Cardiac muscle cell (in vitro differentiated cells and primary cell): ENCODE measurements at regions not wholly inside any gene's neighbourhood (a gene's known extent, or its start where the extent isn't known, plus 50 kb on each side); places are given as distances from the start of the nearest gene placed in this dataset.

ENCODE experiments used
- DNase-seq, 2 donors: peaks; one replicate each; pipeline versions ENCODE4 v3.0.0 to v3.0.0-alpha.2; 2010 to 2017; ENCODE audit warnings: low read depth in 1 of 2, low spot score in 1 of 2
- H3K27ac ChIP-seq: fragments of 200-600 bp; sonication (generic); 2 replicates; pipeline ENCODE4 v1.5.1; 2016
- H3K27me3 ChIP-seq: fragments of 200-600 bp; sonication (generic); 2 replicates; pipeline ENCODE4 v1.6.0; 2016; ENCODE audit warnings: control low read depth
- H3K36me3 ChIP-seq: fragments of 200-600 bp; sonication (generic); 2 replicates; pipeline ENCODE4 v1.5.1; 2016; ENCODE audit warnings: control low read depth
- H3K4me1 ChIP-seq: fragments of 200-600 bp; sonication (generic); 2 replicates; pipeline ENCODE4 v1.8.1; 2017; ENCODE audit warnings: low read depth, mild to moderate bottlenecking, mixed run types
- H3K4me3 ChIP-seq: fragments of 200-600 bp; sonication (generic); 2 replicates; pipeline ENCODE4 v1.5.1; 2016; ENCODE audit warnings: mild to moderate bottlenecking
- H3K9me3 ChIP-seq: fragments of 200-600 bp; sonication (generic); 2 replicates; pipeline ENCODE4 v1.5.1; 2017; ENCODE audit warnings: low read depth, mild to moderate bottlenecking, control low read depth
- CTCF ChIP-seq: IDR thresholded peaks from 2 replicates; pipeline ENCODE4 v1.5.1; 2012; ENCODE audit warnings: low read depth, mild to moderate bottlenecking, low read length

- Histone ChIP-seq H3K27ac (no peak overlapping the region), H3K4me3 (no peak overlapping the region), H3K9me3 (no peaks in the 10 kb centered on the region), H3K4me1 (no peaks in the 10 kb centered on the region), H3K36me3 (no peaks in the 10 kb centered on the region), H3K27me3 (no peaks in the 10 kb centered on the region)
- no peak for TF ChIP-seq CTCF
- no peak for DNase-seq
Observed at GRCh38 chr11:10922892-10923291, 65.0 kb upstream of the ZBED5 start.

- H3K4me3 ChIP-seq, result no peak overlapping the region
- TF ChIP-seq CTCF, result no peak
- H3K27me3 ChIP-seq, result no peaks in the 10 kb centered on the region
- no peaks in the 10 kb centered on the region for H3K36me3 ChIP-seq
- H3K27ac ChIP-seq, result no peak overlapping the region
- H3K9me3 ChIP-seq, result no peaks in the 10 kb centered on the region
- DNase-seq, result no peak
- H3K4me1 ChIP-seq, result no peaks in the 10 kb centered on the region
Observed at GRCh38 chr11:10920875-10921274, 63.0 kb upstream of the ZBED5 start.

GRCh38 chr11:10920205-10920604 is 62.4 kb upstream of the ZBED5 start:
- no peak overlapping the region for H3K4me3 ChIP-seq
- no peaks in the 10 kb centered on the region for H3K27me3 ChIP-seq
- H3K4me1 ChIP-seq, result no peaks in the 10 kb centered on the region
- peak in 1 of 2 donors; percentile 85 for DNase-seq
- no peak for TF ChIP-seq CTCF
- no peaks in the 10 kb centered on the region for H3K9me3 ChIP-seq
- H3K36me3 ChIP-seq, result no peaks in the 10 kb centered on the region
- H3K27ac ChIP-seq, result no peak overlapping the region

- H3K9me3 ChIP-seq, result no peaks in the 10 kb centered on the region
- no peak overlapping the region for H3K4me3 ChIP-seq
- DNase-seq, result no peak
- H3K27ac ChIP-seq, result no peak overlapping the region
- TF ChIP-seq CTCF, result no peak
- H3K36me3 ChIP-seq, result no peaks in the 10 kb centered on the region
- no peaks in the 10 kb centered on the region for H3K4me1 ChIP-seq
- H3K27me3 ChIP-seq, result no peaks in the 10 kb centered on the region
Observed at GRCh38 chr11:10918698-10919097, 60.8 kb upstream of the ZBED5 start.

- H3K9me3 ChIP-seq, result no peaks in the 10 kb centered on the region
- no peaks in the 10 kb centered on the region for H3K27me3 ChIP-seq
- H3K36me3 ChIP-seq, result no peaks in the 10 kb centered on the region
- TF ChIP-seq CTCF, result no peak
- no peak for DNase-seq
- H3K4me1 ChIP-seq, result no peaks in the 10 kb centered on the region
- no peak overlapping the region for H3K4me3 ChIP-seq
- no peak overlapping the region for H3K27ac ChIP-seq
Observed at GRCh38 chr11:10918275-10918674, 60.4 kb upstream of the ZBED5 start.

GRCh38 chr11:10917802-10918201 is 59.9 kb upstream of the ZBED5 start:
- no peak for DNase-seq
- no peak for TF ChIP-seq CTCF
- Histone ChIP-seq H3K36me3 (no peaks in the 10 kb centered on the region), H3K9me3 (no peaks in the 10 kb centered on the region), H3K4me3 (no peak overlapping the region), H3K27ac (no peak overlapping the region), H3K4me1 (no peaks in the 10 kb centered on the region), H3K27me3 (no peaks in the 10 kb centered on the region)
